ENCODE measurements at regions not wholly inside any gene's neighbourhood (a gene's known extent, or its start where the extent isn't known, plus 50 kb on each side); places are given as distances from the start of the nearest gene placed in this dataset.

- H3K27ac ChIP-seq, result peak overlapping the region in 8 of 10 donors; percentile 67 to 87 (median 76)
- DNase-seq (peak in 1 of 2 donors; percentile 11), ATAC-seq (peak in 5 of 8 donors; percentile 2 to 13 (median 8))
- peak overlapping the region in 8 of 10 donors; percentile 16 to 46 (median 38) for H3K4me3 ChIP-seq
- no peak for TF ChIP-seq CTCF (IDR thresholded peaks at IDR 0.05)
- peaks cover 7 to 26% (median 17%) of the 10 kb centered on the region in 9 donors for H3K4me1 ChIP-seq
- peaks cover 0 to 10% (median 0%) of the 10 kb centered on the region in 11 donors for H3K9me3 ChIP-seq
- 79 to 85% methylated on average over 15 of the region's 15 CpGs for WGBS, 2 donors
- H3K36me3 ChIP-seq, result no peaks in the 10 kb centered on the region
- no peaks in the 10 kb centered on the region for H3K27me3 ChIP-seq
- intact Hi-C loops (cut with DNase I), result loop anchor here in 2 of 10 donors (2.0 to 5.0 kb wide), 2 partner anchors 42 to 300 kb away; partner anchors contain the start of gene KIF26A (in 1 of the 2)
Measured at GRCh38 chr14:104436741-104437701, 142.5 kb upstream of the C14orf180 start.

GRCh38 chr14:104437703-104438102, 141.9 kb upstream of the C14orf180 start:
- H3K36me3 ChIP-seq, result no peaks in the 10 kb centered on the region
- intact Hi-C loops (cut with DNase I), result loop anchor here in 2 of 10 donors (2.0 to 5.0 kb wide), 2 partner anchors 43 to 300 kb away; partner anchors contain the start of gene KIF26A (in 1 of the 2)
- no peak for TF ChIP-seq CTCF (IDR thresholded peaks at IDR 0.05)
- no peaks in the 10 kb centered on the region for H3K27me3 ChIP-seq
- no peak overlapping the region for H3K27ac ChIP-seq
- 83 to 86% methylated on average over 6 of the region's 6 CpGs for WGBS, 2 donors
- H3K4me3 ChIP-seq, result no peak overlapping the region
- H3K9me3 ChIP-seq, result peaks cover 0 to 10% (median 0%) of the 10 kb centered on the region in 11 donors
- DNase-seq (no peak), ATAC-seq (no peak)
- H3K4me1 ChIP-seq, result peaks cover 7 to 26% (median 17%) of the 10 kb centered on the region in 9 donors

- Histone ChIP-seq H3K4me1 (peaks cover 7 to 26% (median 17%) of the 10 kb centered on the region in 9 donors), H3K27ac (no peak overlapping the region), H3K36me3 (no peaks in the 10 kb centered on the region), H3K9me3 (peaks cover 0 to 10% (median 0%) of the 10 kb centered on the region in 11 donors), H3K4me3 (no peak overlapping the region), H3K27me3 (no peaks in the 10 kb centered on the region)
- intact Hi-C loops (cut with DNase I), result loop anchor here in 1 of 10 donors (5.0 kb wide), 1 partner anchor 301 kb away; the partner anchor contains the start of gene KIF26A
- TF ChIP-seq CTCF (IDR thresholded peaks at IDR 0.05), result no peak
- DNase-seq (no peak), ATAC-seq (no peak)
- WGBS, 2 donors, result 89 to 94% methylated on average over 18 of the region's 18 CpGs
Measured at GRCh38 chr14:104438166-104438887, 141.2 kb upstream of the C14orf180 start.

DNA sequence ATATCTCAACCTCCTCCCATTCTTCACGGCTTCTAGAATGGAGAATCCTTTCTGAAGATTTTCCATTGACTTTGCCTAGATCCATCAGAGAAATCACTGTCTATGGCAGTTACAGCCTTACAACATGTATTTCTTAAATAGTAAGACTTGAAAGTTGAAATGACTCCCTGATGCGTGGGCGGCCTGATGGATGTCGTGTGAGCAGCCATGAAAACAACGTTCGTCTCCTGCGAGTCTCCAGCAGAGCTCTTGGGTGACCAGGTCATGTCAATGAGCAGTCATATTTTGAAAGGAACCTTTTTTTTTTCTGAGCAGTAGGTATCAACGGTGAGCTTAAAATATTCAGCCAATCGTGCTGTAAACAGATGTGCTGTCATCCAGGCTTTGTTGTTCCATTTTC, 139.9 kb upstream of the C14orf180 start:
- no peaks in the 10 kb centered on the region for H3K27me3 ChIP-seq
- H3K4me1 ChIP-seq, result peaks cover 7 to 26% (median 17%) of the 10 kb centered on the region in 9 donors
- TF ChIP-seq CTCF (IDR thresholded peaks at IDR 0.05), result no peak
- H3K4me3 ChIP-seq, result no peak overlapping the region
- intact Hi-C loops (cut with DNase I), result loop anchor here in 1 of 10 donors (5.0 kb wide), 1 partner anchor 302 kb away; the partner anchor contains the start of gene KIF26A
- no peak overlapping the region for H3K27ac ChIP-seq
- peaks cover 0 to 10% (median 0%) of the 10 kb centered on the region in 11 donors for H3K9me3 ChIP-seq
- no peaks in the 10 kb centered on the region for H3K36me3 ChIP-seq
- WGBS, 2 donors, result 76 to 80% methylated on average over 9 of the region's 9 CpGs
- no peak for DNase-seq
- ATAC-seq, result no peak

Measured in heart right ventricle (tissue), 16 donors.